ENCODE measurements at regions not wholly inside any gene's neighbourhood (a gene's known extent, or its start where the extent isn't known, plus 50 kb on each side); places are given as distances from the start of the nearest gene placed in this dataset.
"Not testable (repeated sequence)": the region's sequence is repeated elsewhere in the genome, so short reads cannot be mapped to it uniquely, and the experiment has no call there.

DNA sequence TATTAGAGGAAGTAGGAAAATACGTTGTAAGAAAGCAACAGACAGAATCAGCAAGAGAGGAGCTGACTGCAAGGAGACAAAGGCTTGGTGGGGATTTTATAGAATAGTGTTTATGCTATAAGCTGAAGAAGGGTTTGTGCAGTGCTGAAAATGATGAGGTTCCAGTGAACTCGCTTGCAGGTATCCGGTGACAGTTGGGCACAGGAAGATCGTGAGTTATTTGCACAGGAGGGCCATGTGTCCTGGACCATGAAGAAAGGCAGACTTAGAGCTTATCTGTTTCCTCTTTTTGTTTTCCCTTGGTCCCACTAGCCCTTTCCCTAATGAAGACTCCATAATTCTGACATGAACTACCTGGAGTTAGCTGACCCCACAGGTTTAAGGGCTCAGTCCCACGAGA lies 61.4 kb downstream of the NXNL2 start:
- DNase-seq: no peak

DNA sequence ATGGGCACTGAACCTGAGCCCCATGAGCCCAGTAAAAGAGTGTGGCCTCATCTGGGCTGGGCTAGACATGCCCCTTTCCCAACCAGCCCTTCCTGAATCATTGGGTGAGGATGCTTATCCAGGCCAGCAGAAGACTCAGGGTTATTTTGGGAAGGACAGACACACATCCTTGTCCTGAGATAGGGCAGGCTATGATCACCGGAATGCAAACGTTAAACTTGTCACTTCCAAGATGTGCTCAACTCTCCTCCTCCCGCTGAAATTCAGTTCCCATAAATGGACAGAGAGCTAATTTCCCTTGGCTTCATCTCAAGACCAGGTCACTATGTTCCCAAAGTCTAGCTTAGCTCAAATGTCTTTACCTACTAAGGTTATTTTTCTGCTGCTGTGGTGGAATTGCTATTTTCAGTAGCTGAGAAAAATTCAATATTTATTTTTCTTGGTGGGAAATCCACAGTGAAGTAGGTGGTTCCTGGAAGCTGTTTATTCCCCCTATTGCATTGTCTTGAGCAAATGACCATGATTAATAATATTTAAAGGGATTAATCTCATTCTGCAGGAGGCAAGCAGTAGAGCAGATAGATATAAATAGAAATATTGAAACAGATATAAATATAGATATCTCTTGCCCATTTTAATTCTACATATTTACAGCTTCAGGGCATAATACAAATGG lies 70.0 kb downstream of the NXNL2 start:
- no peak for DNase-seq

DNA sequence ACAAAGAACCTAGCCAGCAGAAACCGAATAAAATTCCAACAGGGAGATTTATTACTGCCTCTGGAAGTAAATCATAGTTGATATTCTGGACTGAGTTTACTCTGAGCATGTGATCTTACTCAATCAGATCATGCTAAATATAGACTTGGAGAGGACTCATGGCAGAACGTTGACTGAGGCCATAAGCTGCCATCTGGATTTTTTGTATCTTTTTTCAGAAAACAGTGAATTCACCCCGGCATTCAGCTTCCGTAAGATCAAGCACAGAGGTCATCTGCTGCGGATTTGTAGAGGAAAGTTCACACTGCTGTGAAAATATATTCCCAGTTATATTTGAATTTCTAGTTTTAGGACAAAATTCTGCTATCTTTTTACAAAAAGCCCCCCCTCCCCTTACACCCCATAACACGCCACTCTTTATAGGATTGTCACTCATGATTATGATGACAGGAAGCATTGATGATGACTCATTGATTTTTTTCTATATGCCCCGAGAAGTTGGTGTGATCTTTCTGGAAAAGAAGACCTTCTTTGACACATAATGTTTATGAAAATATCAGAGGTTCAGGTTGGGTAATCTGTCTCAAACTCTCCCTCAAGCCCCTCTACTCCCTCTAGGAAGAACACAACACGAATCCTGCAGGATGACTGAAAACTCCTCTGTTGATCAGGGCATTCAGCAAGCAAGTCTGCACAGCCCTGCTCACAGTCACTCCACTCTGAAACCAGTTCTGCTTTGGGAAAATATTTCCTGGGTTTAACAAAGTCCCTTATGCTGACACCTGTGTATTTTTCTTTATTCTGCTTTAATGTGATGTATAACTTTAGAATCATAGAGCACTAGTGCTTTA lies 70.8 kb downstream of the NXNL2 start:
- peak; percentile 43 for DNase-seq

DNA sequence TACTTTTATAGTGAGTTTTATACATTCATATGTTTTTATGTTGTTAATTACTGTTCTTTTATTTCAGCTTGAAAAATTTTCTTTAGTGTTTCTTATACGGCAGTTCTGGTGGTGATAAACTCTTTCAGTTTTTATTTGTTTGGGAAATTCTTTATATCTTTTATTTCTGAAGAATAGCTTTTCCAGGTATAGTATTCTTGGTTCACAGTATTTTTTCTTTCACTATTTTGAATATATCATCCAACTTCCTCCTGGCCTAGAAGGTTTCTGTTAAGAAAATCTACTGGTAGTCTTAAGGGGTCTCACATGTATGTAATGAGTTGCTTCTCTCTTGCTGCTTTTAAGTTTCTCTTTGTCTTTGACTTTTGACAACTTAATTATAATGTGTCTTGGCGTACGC lies 79.4 kb downstream of the NXNL2 start:
- no peak for DNase-seq

DNA sequence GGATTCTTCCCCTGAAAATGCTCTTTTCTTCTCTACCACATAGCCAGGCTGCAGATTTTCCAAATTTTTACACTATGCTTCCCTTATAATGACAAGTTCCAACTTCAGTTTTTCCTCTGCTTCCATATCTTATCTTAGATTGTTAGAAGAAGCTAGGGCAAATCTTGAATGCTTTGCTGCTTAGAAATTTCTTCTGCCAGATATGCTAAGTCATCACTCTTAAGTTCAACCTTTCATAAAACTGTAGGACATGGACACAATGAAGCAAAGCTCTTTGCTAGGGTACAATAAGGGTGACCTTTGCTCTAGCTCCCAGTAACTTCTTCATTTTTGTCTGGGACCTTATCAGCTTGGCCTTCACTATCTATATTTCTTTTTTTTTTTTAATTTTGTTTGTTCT lies 88.7 kb downstream of the NXNL2 start:
- DNase-seq: no peak

DNA sequence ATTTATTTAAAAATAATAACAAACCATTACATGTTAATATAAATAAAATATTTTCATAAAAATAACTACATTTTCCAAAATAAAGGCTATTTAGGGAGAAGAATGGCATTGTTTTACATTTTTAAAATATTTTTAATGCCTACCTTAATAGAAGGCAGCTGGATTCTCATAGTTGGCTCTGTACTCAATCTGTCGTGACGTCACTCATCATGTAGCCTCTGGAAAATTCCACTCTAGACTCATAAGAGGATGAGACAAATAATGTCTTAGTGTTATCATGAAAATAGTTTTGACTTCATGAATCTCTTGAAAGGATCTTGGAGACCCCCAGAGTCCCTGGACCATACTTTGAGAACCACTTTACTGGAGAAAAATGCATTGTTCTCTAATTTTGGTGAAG lies 93.1 kb downstream of the NXNL2 start:
- DNase-seq: peak; percentile 32

DNA sequence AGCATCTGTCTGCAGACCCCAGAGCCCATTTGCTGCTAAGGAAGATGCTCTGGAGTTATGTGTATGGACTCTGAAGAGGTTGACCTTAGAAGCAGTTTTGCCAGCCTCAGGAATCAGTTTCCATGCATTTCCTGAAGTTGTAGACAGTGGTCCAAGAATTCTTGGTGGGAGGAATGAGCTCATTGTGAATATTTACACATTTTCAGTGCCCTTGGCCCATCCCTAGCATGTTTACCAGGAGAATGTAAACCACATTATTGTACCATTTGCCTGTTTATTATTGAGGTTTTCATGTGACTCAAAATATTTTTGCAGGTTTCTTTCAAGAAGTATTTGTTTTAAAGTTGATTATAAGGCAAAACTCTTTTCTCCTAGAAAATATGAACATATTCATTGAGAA lies 93.8 kb downstream of the NXNL2 start:
- no peak for DNase-seq

DNA sequence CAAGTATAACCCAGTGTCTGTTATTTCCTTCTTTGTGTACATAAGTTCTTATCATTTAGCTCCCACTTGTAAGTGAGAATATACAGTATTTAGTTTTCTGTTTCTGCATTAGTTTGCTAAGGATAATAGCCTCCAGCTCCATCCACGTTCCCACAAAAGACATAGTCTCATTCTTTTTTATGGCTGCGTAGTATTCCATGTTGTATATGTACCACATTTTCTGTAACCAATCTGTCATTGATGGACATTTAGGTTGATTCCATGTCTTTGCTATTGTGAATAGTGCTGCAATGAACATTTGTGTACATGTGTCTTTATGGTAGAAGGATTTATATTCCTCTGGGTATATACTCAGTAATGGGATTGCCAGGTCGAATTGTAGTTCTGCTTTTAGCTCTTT lies 95.6 kb downstream of the NXNL2 start:
- DNase-seq: not testable (repeated sequence)

DNA sequence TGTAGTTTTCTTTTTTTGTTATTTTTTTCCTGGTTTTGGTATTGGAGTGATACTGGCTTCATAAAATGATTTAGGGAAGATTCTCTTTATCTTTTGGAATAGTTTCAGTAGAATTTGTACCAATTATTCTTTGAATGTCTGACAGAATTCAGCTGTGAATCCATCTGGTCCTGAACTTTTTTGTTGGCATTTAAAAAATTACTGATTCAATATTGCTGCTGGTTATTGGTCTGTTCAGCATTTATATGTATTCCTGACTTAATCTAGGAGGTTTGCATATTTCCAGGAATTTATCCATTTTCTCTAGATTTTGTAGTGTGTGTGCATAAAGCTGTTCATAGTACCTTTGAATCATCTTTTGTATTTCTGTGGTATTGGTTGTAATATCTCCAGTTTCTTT lies 100.2 kb downstream of the NXNL2 start:
- DNase-seq: no peak

DNA sequence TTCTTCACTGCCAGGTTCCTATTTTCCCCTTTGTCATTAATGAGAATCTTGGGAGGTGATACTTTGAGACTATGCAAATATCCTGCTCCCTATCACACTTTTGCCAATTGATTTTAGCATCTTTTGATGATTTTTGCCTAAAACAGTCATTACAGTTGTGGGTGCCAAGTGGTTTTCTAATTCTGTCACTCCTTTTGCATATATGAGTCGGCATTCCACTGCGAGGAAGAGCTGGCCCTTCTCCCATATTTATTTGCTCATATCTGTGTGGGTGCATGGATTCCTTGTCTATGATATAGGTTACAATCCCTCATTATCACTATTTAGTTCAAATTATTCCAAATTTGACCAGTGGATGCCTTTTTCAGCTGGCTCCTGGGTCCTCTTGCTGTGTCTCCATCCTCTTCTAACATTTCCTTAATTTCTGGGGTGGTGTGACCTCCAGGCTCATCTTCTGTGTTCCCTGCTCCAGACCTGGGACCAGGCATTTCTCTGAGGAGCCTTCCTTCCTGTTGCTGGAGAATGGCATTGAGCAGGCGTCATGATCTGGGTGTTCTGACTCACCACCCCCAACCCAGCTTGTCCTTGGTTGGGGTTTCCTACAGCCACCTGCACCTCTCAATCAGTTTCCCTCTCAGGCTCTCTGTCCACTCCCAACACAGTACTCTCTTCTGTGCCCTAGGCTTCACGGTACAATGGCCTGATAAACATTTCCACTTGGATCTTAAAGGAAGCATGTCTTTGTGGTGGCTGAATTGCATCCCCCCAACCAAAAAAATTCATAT lies 106.7 kb downstream of the NXNL2 start:
- peak; percentile 18 for DNase-seq

DNA sequence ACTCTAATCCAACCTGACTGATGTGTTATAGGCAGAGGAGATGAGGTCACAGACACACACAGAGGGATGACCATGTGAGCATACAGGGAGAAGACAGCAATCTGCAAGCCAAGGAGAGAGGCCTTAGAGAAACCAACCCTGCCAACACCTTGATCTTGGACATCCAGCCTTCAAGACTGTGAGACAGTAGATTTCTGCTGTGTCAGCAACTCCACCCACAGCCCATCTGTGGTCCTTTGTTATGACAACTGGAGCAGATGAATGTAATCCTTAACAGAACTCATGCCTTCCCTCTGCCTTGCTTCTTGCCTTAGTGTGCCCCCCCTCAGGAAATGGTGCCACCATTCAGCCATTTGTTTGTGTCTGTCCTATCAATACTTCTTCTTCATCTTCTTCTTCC lies 107.4 kb downstream of the NXNL2 start:
- DNase-seq: no peak

DNA sequence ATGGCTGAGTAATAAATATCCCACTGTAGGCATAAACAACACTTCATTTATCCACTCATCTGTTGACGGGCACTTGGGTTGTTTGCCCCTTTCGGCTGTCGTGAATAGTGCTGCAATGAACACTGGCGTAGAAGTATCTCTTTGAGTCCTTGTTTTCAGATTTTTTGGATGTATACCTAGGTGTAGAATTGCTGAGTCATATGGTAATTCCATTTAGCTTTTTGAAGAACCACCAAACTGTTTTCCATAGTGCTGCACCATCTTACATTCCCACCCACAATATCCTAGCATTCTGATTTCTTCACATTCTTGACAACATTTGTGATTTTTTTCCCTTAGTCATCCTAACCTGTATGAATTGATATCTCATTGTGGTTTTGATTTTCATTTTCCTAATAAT lies 109.0 kb downstream of the NXNL2 start:
- DNase-seq: no peak

DNA sequence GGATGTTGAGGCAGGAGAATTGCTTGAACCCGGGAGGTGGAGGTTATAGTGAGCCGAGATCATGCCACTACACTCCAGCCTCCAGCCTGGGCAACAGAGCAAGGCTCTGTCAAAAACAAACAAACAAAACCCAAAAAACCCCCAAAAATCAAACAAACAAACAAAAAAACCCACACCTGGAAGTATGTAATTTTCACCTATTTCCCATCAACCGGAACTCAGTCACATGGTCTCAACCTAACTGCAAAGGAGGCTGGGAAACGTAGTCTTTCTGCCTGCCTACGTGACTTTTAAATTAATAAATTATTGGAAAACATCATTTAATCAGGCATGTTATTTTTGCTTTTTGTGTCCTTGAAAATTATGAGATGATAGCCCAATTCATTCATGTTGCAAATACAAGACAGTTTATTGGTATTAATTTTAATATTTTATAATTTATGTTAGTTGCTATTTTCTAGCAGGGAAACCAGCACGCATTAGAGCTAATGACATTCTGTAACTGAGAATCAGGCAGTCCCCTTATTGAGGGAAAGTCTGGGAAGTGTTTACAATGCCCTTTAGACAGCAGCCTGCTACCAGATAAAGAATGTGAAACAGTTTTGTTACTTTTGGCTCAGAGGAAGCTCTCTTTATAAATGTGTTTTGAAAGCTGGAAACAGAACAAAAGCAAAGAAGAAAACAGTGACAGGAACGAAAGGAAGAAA lies 110.3 kb downstream of the NXNL2 start:
- DNase-seq: no peak

DNA sequence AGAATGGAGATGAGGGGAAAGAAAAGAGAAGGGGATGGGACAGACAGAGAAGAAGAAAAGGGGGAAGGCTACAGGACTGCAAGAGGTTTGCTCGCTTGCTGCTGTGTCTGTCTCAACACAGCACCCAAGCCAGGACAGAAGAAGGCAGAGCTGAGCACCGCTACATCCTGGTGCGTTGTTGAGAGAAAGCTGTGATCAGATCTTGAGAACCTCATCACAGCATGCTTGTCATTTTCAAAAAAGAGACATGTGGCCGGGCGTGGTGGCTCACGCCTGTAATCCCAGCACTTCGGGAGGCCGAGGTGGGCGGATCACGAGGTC lies 110.9 kb downstream of the NXNL2 start:
- DNase-seq: no peak

DNA sequence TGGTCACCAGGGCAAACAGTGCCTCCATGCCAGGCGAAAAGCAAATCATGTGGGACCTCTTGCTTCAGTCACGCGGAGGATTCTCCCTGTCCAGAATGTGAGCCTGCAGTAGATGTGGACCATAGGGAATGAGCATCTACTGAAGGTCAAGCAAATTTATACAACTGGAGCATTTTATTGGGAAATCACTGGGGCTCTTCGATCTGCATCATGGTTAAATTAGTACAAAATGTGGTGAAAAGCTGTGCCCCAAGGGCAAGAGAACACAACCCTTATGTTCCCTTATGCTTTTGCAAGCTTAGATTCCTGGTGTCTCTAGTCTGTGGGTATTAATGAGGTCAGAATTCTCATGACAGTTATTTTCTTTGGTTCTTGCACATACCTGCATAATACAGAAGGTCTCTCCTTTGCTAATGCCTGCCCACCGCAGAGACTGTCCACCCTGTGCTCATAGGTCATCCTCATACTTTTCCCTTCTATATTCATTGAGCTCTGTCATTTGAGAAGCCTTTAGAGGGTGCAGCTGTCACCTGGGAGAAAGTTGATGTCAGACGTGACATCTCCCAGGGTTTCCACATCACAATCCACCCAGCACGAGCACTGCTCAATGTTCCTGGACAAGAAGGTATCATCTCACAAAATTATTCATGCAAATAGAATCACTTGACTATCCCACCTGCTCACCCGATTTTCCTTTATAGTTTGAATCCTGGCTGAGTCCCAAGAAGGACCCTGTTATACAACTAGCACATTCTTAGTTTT lies 111.7 kb downstream of the NXNL2 start:
- no peak for DNase-seq

DNA sequence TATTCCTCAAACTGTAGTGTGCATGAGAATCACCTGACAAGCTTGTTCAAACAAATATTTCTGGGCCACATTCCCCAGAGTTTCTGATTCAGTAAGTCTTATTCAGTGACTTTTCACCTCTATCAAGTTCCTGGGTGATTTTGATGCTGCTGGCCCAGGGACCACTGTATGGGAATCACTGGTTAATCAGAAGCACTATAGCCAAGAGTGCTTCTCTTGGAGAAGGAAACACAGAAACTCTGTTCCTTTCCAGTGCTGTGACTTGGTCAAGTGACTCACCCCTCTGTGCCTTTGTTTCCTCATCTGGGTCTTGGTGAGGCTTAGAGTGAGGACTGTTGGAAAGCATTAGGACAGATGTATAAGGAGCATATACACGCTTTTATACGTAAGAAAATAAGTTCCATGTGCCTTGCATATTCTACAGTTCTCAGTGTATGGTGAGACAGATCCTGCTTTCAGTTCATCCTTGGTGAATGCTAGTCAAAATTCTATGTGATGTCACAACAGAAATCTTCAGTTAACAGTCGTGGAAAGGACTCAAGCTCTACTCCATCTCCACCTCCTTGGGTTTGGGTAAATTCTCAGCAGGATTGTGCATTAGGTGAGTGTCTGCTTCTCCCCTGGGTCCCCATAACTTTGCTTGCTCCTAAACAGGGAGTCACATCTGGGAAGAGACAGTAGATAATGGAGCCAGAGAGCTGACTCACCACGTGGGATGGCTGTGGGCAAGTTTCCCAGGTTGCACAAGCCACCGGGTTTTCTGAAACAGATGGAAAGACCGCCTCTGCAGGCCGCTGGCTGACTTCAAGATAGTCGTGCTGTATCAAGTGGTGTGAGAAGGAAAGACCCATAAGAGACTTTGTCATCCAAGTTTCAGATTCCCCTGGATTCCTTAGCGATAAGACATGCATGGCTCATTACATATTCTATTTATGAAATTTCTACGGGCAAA lies 117.0 kb downstream of the NXNL2 start:
- DNase-seq: peak; percentile 98

DNA sequence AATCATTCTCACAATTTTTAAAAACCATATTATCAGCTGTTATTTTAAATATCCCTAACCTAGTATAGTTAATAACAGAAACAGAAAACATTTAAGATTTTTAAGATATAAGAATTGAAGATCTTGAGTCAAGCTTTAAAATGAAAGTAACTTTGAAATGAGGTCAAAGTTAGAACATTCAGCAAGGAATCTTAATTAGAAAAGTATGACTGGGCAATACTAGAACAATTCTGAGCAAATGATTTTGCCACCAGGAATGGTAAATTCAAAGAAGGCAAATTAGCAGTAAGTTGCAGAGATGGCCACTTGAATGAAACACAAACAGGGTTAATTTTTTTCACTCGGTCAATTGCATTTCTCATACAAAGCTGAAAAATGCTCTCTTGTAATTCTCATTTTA lies 117.9 kb downstream of the NXNL2 start:
- DNase-seq: peak; percentile 41

DNA sequence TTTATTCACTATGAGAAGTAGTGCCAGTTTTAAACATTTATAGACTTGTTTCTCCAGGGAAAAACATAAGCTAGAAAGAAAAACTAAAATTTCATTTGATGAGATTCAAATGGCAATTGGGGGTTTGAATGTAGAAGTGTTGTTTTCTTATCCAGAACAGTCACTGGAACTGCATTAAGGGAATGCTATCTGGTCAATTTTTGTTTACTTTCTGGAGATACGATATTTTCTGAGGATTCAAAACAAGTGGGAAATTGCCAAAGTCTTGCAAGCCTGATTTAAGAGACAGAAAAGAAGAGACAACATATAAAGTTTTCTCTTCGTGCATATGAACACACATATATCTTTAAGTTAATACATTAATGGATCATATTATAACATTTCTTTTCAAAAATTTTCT lies 118.4 kb downstream of the NXNL2 start:
- no peak for DNase-seq

DNA sequence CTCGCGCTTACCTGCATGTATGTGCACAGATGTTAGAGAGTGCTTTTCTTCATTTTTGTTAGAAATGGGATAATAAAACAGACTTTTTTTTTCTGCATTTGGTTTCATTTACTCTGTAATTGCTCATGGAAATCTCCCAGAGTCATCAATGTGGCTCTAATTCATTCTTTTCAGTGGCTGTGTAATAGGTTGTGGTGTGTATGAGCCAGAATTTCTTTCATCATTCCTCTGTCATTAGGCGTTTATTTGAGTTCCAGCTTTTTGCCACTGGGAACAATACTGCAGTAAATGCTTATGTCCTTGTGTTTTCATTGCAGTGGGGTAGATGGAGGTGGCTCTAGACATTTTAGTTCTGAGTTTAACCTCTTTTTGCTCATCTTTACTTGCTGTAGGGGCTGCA lies 118.9 kb downstream of the NXNL2 start:
- peak; percentile 77 for DNase-seq

DNA sequence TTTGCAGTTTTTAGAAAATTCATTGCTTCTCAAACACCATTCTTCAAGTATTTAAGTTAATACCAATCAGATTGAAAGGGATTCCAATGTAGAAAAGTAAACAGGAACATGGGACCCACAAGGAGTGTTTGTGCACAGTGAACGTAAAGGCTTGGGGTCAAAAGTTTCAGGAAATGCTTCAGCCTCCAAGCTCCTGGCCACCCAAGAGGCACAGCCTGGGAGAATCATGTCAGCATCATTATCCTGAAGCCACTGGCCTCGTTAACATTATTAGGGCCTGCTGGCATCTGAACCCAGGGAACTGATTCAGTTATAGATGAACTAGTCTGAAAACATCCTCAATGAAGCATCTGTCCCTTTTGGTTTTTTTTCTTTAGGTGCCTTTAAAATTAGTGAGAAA lies 122.9 kb downstream of the NXNL2 start:
- peak; percentile 66 for DNase-seq

DNA sequence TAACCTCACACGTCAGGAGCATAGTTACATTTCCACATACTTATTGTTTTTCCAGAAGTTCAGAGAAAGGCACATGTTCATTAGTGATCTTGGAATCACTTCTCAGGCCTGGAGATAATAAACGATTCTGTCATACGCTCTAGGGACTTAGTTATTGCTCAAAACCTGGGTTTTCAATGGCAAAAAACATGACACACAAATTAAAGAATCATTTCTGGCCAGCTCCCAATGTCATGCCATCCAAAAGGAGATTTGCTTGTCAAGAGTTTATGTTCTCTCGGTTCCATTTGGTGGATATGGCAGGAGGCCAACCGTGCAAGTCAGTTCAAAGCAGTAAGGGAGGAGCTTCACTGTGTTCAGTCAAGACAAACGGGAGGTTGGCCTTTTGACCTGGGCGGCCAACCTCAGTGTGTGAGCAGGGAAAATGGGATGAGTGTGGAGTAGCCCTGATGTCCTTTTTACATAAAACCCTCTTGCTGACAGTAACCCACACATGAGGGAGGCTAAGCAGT lies 123.4 kb downstream of the NXNL2 start:
- peak; percentile 67 for DNase-seq

Data from fibroblast of skin of right quadriceps (primary cell).